SU-DHL-6 (cell line): ENCODE measurements at regions not wholly inside any gene's neighbourhood (a gene's known extent, or its start where the extent isn't known, plus 50 kb on each side); places are given as distances from the start of the nearest gene placed in this dataset.

ENCODE experiments used
- H2AFZ ChIP-seq: fragments of 200-600 bp; sonication (generic); 2 replicates; pipeline ENCODE4 v1.6.1; 2014; ENCODE audit warnings: low read depth, mild to moderate bottlenecking, moderate library complexity, mixed read lengths, antibody characterized with exemption, low read length; ENCODE audit not compliant: severe bottlenecking
- H3F3A ChIP-seq: fragments of 200-600 bp; shearing (Covaris generic); 2 replicates; pipeline ENCODE4 v1.6.0; 2016; ENCODE audit warnings: antibody characterized with exemption, mild to moderate bottlenecking; ENCODE audit not compliant: insufficient read depth
- H3K27ac ChIP-seq: fragments of 200-600 bp; sonication (generic); 2 replicates; pipeline ENCODE4 v1.5.1; 2016; ENCODE audit warnings: low read depth, mild to moderate bottlenecking, low read length, moderate library complexity, mixed read lengths
- H3K27me3 ChIP-seq: fragments of 200-600 bp; sonication (generic), shearing (Covaris generic); 2 replicates; pipeline ENCODE4 v1.6.0; 2014; ENCODE audit warnings: mild to moderate bottlenecking, low read length
- H3K36me3 ChIP-seq: fragments of 200-600 bp; sonication (generic); 2 replicates; pipeline ENCODE4 v1.6.1; 2014; ENCODE audit warnings: mild to moderate bottlenecking, low read length, mixed read lengths
- H3K4me2 ChIP-seq: fragments of 300-600, 200-600 bp; shearing (Covaris generic), sonication (generic); 2 replicates; pipeline ENCODE4 v1.6.0; 2014; ENCODE audit warnings: low read length, low read depth, mild to moderate bottlenecking; ENCODE audit not compliant: poor library complexity, severe bottlenecking
- H3K4me3 ChIP-seq: fragments of 200-600 bp; sonication (generic); 2 replicates; pipeline ENCODE4 v1.5.1; 2014; ENCODE audit warnings: antibody characterized with exemption, low read length, mild to moderate bottlenecking, mixed read lengths; ENCODE audit not compliant: insufficient read depth, poor library complexity, severe bottlenecking
- H3K79me2 ChIP-seq: fragments of 200-600 bp; sonication (generic); 2 replicates; pipeline ENCODE4 v1.6.1; 2014; ENCODE audit warnings: mild to moderate bottlenecking, low read length, moderate library complexity; ENCODE audit not compliant: insufficient read depth
- H3K9ac ChIP-seq: fragments of 200-600 bp; sonication (generic); 2 replicates; pipeline ENCODE4 v1.7.0; 2014; ENCODE audit warnings: mild to moderate bottlenecking, low read length
- H3K9me2 ChIP-seq: fragments of 200-600 bp; sonication (generic); replicated peaks from 2 replicates; pipeline ENCODE4 v1.6.1; 2014; ENCODE audit warnings: low read length; ENCODE audit not compliant: insufficient read depth
- H3K9me3 ChIP-seq: fragments of 200-600 bp; sonication (generic); 2 replicates; pipeline ENCODE4 v1.6.1; 2014; ENCODE audit warnings: low read length, mixed read lengths; ENCODE audit not compliant: insufficient read depth
- H4K20me1 ChIP-seq: fragments of 200-600 bp; sonication (generic); 2 replicates; pipeline ENCODE4 v1.6.1; 2014; ENCODE audit warnings: low read depth, mild to moderate bottlenecking, antibody characterized with exemption, low read length, moderate library complexity, mixed read lengths
- CTCF ChIP-seq: fragments of 200-600 bp; sonication (generic); IDR thresholded peaks from one replicate; pipeline ENCODE4 v1.5.1; 2017; ENCODE audit warnings: antibody characterized with exemption, mild to moderate bottlenecking, low read length, moderate library complexity; ENCODE audit not compliant: insufficient read depth, poor library complexity, severe bottlenecking
- EZH2phosphoT487 ChIP-seq: fragments of 200-600 bp; sonication (generic), shearing (Covaris generic); conservative IDR thresholded peaks from 2 replicates; pipeline ENCODE4 v1.6.1; 2018; ENCODE audit warnings: mild to moderate bottlenecking, antibody characterized with exemption, low read length, moderate library complexity, mixed read lengths

- no peaks in the 10 kb centered on the region; the same call in 1 of the 2 replicates for H4K20me1 ChIP-seq
- H3K27ac ChIP-seq, result no peak overlapping the region
- H3K27me3 ChIP-seq, result no peaks in the 10 kb centered on the region
- no peaks in the 10 kb centered on the region for H3F3A ChIP-seq
- H3K79me2 ChIP-seq, result no peaks in the 10 kb centered on the region
- no peak overlapping the region for H3K9ac ChIP-seq
- H3K9me3 ChIP-seq, result no peaks in the 10 kb centered on the region
- H2AFZ ChIP-seq, result no peak overlapping the region
- no peak overlapping the region for H3K4me2 ChIP-seq
- TF ChIP-seq CTCF (no peak), EZH2phosphoT487 (no peak)
- H3K36me3 ChIP-seq, result no peaks in the 10 kb centered on the region
- H3K9me2 ChIP-seq, result no peaks in the 10 kb centered on the region
- H3K4me3 ChIP-seq, result no peak overlapping the region
Observed at GRCh38 chr6:54706391-54706790, 140.2 kb upstream of the FAM83B start.

- Histone ChIP-seq H3K9me3 (no peaks in the 10 kb centered on the region), H3K4me3 (no peak overlapping the region), H3K4me2 (no peak overlapping the region), H2AFZ (no peak overlapping the region), H3F3A (no peaks in the 10 kb centered on the region), H3K9ac (no peak overlapping the region), H3K9me2 (no peaks in the 10 kb centered on the region), H4K20me1 (no peaks in the 10 kb centered on the region; the same call in 1 of the 2 replicates), H3K36me3 (no peaks in the 10 kb centered on the region), H3K79me2 (no peaks in the 10 kb centered on the region), H3K27ac (no peak overlapping the region), H3K27me3 (no peaks in the 10 kb centered on the region)
- TF ChIP-seq CTCF, result no peak
- no peak for TF ChIP-seq EZH2phosphoT487
Observed at GRCh38 chr6:54706844-54707605, 139.5 kb upstream of the FAM83B start.

- H3K36me3 ChIP-seq, result no peaks in the 10 kb centered on the region
- no peaks in the 10 kb centered on the region for H3F3A ChIP-seq
- H4K20me1 ChIP-seq, result no peaks in the 10 kb centered on the region
- H3K9ac ChIP-seq, result no peak overlapping the region
- H3K9me2 ChIP-seq, result no peaks in the 10 kb centered on the region
- no peak overlapping the region for H2AFZ ChIP-seq
- no peaks in the 10 kb centered on the region for H3K9me3 ChIP-seq
- no peaks in the 10 kb centered on the region for H3K79me2 ChIP-seq
- TF ChIP-seq CTCF, result no peak
- TF ChIP-seq EZH2phosphoT487, result no peak
- no peak overlapping the region for H3K27ac ChIP-seq
- H3K4me3 ChIP-seq, result no peak overlapping the region
- H3K4me2 ChIP-seq, result no peak overlapping the region
- H3K27me3 ChIP-seq, result no peaks in the 10 kb centered on the region
Observed at GRCh38 chr6:54710456-54710855, 136.1 kb upstream of the FAM83B start.
